ENCODE measurements at regions not wholly inside any gene's neighbourhood (a gene's known extent, or its start where the extent isn't known, plus 50 kb on each side); places are given as distances from the start of the nearest gene placed in this dataset.

- TF ChIP-seq EZH2 (IDR thresholded peaks at IDR 0.05; ENCODE audit: insufficient read depth, low read length) (no peak), CTCF (IDR thresholded peaks at IDR 0.05; ENCODE audit: insufficient read depth, low read depth, low read length) (no peak)
Measured at GRCh38 chr2:65781756-65782155, 349.4 kb upstream of the SPRED2 start.
